Fibroblast of upper back skin (primary cell): ENCODE measurements at regions not wholly inside any gene's neighbourhood (a gene's known extent, or its start where the extent isn't known, plus 50 kb on each side); places are given as distances from the start of the nearest gene placed in this dataset.

Experiments
- DNase-seq: peaks from one replicate; pipeline ENCODE4 v3.0.0-alpha.2; 2013

DNA sequence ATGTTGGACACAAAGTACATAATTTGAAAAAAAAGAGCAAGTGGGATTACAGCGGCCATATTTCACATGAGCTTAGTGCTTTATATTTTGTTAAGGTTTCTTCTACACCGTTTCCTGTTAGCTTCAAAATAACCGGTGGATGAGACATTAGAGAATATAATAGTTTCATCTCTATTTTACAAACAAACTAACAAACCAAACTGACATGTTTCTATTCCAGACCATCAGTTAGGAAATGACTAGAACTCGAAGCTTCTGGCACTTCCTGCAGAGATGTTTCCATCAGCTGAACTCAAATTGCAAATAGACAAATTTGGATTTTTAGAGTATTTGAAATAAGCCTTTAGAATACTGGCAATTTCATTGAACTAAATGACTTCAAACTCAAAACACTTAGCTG lies 86.5 kb downstream of the MTRR start:
- no peak for DNase-seq

DNA sequence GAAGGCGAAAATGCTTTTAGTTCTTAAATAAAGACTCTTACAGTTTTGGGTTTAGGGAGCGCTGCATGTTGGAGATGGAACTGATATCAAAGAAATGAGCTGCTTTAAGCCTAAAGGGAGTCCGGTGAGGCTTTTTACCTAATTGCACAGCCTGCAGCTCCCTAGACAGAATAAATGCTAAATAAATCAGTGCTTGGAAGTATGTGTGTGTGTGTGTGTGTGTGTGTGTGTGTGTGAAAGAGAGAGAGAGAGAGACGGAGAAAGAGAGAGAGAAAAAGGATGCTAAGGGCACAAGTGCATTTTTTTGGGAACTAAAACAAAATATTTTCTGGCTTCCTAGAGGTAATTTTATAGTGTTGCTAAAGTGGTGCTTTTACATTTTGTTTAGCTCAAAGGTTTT lies 88.4 kb downstream of the MTRR start:
- no peak for DNase-seq

DNA sequence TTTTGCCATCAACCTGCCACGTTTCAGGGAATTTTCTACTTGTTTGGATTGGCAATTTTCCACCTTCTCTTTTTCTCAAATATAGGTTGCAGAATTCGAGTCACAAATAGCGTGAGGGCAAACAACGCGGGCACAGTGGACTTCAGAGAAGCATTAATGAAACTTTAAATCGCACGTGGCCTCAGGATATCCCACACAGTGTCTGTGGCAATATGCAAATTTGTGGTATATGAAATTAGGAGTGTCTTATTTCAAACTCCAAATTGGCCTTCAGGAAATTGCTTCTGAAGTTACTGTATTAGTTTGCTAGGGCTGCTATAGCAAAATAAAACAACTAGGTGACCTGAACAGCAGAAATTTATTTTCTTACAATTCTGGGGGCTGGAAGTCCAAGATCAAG lies 91.2 kb downstream of the MTRR start:
- no peak for DNase-seq

DNA sequence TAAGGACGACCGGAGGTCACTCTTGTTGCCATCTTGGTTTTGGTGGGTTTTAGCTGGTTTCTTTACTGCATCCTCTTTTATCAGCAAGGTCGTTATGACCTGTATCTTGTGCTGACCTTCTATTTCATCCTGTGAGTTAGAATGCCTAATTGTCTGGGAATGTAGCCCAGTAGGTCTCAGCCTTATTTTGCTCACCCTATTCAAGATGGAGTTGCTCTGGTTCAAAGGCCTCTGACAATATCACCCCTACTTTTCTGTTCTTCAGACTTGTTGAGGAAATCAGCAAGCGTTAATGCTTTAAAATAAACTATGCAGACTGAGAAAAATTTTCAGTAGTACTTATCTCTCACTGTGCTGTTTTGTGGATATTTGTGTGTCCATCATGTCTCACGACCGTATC lies 92.6 kb downstream of the MTRR start:
- no peak for DNase-seq

DNA sequence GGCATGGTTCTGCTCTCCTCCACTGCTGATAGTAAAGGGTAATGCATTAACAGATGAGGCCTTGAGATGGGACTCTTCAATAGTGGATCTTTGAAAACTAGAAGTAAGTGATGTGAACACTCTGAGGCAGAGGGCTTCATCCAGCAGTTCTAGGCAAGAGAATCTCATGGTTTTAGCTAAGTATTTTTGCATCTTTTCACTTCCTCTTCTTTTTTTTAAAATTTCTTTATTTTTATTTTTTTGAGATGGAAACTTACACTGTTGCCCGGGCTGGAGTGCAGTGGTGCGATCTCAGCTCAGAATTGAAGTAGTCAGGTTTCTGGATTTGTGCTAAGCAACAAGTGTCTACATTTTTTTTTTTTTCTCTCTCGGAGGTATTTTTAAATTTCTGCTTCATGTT lies 101.9 kb downstream of the MTRR start:
- DNase-seq: no peak

DNA sequence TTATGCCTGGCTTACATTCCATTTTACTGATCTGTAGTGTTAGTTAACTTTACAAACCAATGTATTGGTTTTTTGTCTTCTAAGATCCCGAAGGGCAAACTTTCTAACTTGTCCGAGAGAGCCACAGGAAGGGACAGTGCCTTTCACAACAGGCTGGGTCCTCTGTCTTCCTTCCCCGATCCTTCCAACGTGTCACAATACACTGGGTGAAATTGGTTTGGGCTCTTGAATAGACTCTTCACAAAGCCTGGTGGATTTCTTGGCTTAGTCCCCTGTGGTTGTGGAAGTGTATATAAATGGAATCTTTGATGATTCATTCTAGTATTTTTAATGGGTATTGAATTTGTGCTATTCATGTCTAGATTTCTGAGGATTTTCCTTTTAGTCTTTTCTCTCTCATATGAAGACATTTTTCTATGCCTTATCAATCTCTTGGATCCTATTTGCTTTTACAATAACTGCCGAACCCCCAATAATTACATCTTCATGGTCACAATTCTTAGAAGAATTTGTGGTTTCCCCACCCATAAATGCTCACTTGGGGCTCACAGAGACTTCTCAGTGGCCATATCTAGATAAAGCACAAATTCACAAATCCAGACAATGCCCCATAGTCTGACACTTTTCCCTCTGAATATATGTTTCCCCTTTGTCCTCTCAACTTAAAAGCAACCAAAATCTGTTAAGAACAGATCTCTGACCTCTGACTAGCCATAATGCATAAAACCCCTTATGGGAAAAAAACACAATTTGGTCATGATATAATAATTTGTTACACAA lies 107.7 kb downstream of the MTRR start:
- peak; percentile 1 for DNase-seq

DNA sequence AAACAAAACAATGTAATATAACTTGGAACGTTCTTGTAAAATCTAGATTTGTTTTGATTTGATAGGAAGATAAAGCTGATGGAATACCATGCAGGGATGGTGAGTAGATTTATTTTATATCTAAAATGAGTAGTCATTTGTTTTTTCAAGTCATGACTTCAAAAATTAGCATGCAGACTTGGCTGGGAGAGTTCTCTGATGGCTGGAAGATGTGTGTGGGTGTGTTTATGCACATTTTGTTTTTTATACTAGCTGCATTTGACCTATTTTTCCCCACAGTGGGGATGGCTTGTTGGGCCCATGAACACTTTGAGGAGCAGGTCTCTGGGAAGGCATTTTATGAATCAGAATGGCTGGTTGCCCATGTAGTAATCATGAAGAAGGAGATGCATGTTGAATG lies 109.2 kb downstream of the MTRR start:
- DNase-seq: no peak

DNA sequence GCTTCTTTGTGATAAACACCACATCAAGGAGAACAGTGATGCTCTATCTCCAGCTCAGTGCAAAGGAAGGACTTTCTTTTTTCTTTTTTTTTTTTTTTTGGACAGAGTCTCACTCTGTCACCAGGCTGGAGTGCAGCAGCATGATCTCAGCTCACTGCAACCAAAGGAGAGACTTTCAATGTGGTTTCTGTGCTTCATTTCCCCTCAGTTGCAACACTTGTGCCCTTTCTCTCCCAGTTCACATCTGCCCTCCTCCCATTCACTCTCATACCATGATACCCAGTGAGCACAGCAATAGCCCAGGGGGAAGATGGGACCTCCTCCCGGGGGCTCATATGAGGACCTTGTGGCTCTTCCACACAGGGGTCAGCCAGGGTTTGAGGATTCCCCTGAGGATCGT lies 110.0 kb downstream of the MTRR start:
- DNase-seq: no peak

DNA sequence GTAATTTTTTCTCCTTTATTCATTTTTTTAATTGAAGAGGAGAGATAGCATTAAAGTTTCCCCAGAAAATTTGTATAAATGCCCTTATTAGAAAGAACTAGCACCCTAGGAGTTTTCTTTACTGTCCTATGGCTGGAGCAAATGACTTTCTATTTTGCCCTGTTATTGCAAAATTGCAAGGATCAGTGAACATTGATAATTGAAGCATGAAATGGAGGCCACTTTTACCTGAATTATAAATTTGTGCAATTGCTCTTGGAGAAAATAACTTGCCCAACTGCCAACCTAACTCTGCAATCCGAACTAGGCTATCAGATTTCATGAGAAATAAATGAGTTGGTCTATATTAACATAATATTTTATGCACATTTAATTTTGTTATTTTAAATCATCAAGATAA lies 111.9 kb downstream of the MTRR start:
- no peak for DNase-seq

DNA sequence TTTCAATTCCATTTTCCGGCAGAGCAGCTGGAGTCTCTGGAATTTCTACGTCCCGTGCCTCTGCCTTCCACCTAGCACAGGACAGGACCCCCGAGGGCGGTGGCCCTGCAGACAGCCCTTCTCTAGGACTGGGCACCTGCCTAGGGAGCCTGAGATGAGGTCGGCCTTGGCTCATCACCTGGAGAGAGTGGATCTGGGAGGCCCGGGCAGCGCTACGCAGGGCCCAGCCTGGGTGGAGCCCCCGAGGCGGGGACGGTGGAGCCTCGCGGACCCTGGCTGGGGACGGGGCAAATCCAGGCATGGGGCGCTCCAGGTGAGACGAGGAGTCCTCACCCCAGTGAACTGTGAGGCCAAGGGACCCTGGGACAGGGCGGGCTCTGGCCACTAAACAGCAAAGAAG lies 114.5 kb downstream of the MTRR start:
- no peak for DNase-seq

DNA sequence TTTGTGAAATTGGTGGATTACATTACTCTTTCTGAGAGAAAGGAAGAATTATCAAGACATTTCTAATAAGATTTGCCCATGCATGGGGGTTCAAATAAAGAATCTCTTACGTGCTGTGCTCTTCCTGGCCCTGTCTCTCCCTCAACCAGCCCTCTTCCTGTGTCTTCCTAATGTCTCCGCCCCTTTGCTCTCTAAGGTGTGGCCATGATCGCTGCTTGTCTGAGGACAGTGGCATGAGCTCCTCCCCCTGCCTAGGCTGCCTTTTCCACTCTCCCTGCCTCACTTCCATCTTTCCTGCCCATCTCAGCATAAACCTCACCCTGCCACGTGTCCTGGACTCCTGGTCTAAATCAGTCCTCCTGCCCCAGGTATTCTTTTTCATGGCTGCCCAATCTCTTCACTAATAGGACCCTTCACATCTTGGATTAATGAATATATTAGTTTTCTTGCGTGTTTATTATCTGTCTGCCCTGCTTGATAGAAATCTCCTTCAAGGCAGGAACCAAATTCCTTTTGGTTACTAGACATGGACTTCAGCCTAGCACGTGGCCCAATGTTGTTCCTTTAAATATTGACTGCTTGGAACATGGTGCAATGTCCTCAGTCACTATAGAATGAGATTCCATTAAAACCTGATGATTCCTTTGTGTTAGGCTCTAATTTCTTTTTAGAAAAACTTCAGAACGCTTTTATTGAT lies 122.3 kb downstream of the MTRR start:
- no peak for DNase-seq

DNA sequence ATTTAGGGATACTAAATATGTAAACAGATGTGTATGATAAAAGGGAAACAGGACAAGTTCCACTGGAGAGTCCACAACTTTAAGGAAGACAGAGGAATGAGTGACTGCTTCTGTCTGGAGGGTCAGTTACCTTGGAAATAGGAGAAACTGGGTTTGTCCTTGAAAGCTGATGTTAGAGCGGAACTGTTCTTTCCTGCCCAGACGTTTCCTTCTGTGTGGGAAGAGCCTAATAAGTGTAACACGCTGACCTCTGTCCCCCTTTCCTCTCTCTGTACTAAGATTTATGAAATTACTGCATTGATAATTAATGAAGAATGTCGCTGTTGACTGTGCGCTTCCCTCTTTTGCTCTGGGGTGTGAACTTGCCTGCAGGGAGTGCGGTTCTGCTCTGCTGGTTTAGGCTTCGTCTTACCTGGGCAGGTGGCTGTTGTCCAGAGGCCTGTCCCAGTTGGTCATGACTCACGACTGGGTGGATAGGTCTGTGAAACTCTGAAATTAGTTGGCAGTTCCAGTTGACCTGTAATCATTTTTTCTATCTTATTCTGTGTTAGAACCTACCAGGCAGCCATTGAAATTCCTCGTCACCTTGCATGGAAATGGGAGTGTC lies 126.8 kb downstream of the MTRR start:
- DNase-seq: no peak

DNA sequence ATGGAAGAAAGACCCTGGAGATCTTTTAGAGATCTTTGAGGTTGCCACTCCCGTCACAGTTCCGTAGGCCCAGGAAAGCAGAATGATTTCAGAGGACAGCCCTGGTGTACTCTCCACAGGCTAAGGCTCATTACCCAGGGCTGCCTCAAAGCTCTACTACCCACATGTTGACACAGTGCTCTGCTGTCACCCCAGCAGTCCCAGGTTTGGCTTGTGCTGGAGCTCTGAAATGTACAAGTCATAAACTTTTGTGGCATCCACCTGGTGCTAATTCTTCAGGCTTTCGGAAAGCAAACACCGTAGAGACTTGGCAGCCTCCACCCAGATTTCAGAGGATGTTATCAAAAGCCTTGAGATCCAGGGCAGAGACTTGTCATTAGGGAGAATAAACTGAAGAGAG lies 136.5 kb downstream of the MTRR start:
- DNase-seq: no peak

DNA sequence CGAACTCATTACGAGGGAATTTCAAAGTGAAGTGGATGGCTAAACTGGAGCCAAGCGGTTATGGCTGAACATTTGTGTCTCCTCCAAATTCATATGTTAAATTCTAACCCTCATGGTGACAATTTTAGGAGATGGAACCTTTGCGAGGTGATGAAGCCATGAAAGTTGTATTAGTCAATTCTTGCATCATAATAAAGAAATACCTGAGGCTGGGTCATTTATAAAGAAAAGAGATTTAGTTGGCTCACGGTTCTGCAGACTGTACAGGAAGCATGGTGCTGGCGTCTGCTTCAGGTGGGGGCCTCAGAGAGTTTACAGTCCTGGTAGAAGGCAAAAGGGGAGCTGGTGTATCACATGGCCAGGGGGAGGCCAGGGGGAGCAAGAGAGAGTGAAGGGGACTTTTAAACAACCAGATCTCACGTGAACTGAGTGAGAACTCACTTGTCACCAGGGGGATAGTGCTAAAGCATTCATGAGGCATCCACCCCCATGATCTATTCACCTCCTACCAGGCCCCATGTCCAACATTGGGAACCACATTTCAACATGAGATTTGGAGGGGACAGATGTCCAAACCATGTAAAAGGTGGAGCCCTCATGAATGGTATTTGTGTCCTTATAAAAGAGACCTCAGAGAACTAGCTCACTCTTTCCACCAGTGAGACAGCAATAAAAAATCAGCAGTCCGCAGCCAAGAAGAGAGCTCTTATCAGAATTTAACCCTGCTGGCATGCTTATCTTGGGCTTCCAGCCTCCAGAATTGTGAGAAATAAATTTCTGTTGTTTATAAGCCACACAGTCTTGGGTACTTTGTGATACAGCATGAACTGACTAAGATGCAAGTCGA lies 143.4 kb downstream of the MTRR start:
- no peak for DNase-seq

DNA sequence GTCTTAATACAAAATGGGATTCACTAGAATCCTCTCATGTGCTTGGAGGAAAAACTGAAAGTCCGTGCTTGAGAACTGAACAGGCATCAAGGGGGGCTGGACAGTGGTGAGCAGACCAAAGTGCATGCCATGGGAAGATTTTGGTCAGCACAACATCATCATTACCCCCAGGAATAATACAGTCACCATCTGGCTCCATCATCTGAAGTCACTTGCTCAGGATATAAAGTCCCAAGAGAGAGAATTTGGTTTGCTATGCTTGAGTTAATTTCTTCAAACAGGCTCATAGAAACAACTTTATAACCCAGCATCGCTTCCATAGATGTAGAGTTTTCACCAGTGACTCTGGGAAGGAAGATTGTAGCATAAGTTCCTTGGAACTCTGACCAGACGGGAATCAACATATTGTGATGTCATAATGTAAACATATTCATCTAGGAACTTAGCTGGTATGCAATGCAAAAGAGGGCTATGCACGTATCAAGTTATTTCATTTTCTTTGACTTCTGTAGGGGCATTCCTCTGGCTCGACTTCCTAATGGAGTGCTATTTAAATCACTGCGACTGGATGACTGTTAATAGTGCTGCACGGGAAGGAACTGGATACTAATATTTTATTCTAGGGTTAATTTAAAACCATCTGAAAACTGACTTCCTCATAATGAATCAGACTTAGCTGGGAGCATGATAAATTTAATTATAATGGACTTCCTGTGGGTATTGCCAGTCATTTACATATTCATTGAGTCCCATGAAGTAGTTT lies 145.2 kb downstream of the MTRR start:
- DNase-seq: no peak

DNA sequence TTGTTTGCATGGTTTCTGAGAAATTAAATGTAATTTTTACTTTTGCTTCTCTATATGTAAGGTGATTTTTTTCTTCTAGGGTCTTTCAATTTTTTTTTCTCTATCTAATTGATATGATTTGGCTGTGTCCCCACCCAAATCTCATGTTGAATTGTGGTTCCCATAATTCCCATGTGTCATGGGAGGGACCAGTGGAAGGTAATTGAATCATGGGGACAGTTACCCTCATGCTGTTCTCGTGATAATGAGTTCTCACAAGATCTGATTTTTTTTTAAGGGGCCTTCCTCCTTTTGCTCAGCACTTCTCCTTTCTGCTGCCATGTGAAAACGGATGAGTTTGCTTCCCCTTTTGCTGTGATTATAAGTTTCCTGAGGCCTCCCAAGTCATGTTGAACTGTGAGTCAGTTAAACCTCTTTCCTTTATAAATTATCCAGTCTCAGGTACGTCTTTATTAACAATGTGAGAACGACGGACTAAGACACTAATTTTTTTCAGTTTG lies 150.8 kb downstream of the MTRR start:
- no peak for DNase-seq

DNA sequence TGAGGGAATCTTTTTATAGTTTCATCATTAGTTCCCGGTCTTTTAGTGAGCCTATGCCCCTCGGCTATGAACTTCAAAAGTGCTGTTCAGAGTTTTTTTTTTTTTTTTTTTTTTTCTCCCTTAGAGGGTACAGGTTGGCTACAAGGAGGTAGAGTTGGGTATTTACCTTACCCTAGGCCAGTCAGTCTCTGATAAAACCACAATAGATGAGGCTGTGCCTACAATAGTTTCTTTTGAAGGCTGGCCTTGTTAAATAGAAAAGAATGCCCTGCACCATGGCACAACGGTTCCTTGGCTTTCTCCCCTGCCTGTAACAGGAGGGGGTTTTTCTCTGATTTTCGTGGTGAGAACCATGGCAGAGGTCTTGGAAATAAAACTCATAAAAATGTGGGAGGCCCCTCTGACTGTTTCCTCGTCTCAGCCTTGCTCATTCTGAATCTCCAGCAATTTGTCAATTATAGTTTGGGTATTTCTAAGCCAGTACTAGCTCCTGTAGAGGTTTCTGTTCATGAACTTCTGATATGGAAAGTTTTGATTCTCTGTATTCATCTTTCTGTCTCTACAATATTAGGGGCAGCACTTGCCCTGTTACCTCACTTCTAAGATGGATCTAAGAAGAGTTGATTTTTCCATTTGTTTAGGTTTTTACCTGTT lies 152.0 kb downstream of the MTRR start:
- DNase-seq: no peak

DNA sequence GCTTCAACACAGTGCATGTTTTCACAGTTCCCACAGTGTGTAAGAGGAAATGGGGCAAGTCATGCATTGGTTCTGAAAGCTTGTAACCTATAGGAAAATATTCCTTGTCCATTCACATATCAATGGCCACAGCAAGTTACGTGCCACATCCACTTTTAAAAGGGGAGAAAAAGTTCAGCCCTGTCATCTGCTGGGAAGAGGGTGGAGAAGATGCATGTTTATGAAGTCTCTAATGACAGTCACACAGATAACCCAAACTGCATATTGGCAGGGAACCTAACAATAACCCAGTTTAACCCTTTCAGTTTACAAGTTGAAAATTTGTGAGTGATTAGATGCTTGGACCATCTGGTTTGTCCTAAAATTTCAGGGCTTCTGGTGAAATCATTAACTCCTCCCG lies 159.3 kb downstream of the MTRR start:
- DNase-seq: no peak

DNA sequence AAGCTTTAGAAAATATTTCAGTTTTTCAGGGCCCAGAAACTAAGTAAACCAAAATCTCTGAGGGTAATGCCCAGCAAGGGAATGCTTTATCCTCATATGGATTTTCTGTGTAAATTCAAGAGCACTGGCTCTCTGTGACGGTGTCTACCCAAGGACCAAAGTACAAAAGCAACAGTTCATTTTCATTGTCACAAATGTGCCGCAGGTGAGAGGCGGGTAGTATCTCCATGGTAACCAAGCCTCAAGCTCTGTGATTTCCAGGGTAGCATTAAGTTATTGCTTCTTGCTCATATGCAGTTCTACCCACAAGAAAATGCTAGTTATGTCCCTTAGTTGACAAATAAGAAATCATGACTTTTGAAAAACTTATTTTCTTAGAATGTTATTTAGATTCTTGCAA lies 164.3 kb downstream of the MTRR start:
- DNase-seq: no peak

DNA sequence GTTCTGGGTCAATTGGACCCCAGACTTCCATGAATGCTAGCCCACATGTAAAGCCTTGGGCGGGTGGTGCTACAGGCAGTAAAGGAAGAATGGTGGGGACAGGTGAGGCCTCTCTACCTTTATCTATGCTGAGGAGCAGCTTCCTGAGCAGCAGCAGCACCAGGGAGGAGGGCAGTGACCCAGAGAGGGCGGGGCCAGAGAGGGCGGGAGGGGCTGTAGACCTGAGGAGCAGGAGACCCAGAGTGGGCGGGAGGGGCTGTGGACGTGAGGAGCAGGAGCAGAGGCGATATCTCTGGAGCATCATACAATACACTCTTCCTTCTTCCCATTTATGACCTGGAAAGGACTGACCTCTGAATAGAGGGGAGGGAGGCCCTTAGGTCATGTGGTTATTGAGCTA lies 165.9 kb downstream of the MTRR start:
- no peak for DNase-seq

DNA sequence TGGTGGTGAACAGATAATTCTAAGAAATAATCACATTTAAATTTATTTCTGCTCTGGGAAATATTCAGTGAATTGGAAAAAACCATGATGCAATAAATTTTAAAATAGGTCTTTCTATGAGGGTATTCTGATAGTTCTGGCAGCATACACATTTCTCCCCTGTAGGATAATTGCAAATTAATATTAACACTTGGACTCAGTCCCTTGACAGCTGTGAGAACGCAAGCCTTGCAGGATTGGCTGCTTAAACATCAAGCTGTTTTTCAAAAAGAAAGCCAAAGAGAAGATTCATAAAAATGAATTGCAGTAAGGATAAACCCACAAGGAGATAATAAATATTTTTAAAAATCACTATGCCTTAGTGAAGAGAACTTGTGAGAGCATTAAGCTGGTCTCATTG lies 180.0 kb downstream of the MTRR start:
- DNase-seq: no peak

DNA sequence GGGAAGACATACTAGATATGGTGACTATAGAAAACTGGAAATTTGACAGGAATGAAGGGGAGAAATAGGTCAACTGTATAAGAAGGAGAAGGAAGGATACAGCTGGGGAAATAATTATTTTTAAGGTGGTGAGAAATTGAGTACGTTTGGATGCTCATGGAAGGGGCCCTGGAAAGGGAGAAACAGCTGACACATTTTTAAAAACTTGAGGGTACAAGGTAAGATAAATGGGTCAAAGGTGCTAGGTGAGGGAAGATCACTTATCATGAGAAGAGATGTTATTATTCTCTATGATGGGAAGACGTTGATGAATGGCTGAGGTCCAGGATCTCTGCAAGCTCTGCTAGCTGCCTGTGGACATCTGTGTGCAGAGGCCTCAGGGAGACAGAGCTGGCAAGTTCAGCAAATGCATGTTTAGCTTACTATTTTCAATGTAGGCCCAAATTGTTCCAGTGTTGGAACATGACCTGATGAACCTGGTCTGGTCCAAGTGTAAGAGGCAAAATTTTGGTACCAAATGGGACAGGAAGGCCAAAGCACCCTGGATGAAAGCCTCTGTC lies 181.7 kb downstream of the MTRR start:
- DNase-seq: no peak
